SK-N-SH (cell line): ENCODE measurements at regions not wholly inside any gene's neighbourhood (a gene's known extent, or its start where the extent isn't known, plus 50 kb on each side); places are given as distances from the start of the nearest gene placed in this dataset.

ENCODE experiments used
- CTCF ChIA-PET: fragments of 300-600, 350-600 bp; formaldehyde crosslinking; extraction: SDS; loops from one replicate; lab custom pipeline; 2021; lab: Yijun Ruan, JAX
- POLR2A ChIA-PET: fragments of 350-600 bp; sonication (Branson Sonifier 250); formaldehyde crosslinking; extraction: SDS; loops from one replicate; lab custom pipeline; 2020; ENCODE audit warnings: antibody characterized with exemption, inconsistent platforms; lab: Yijun Ruan, JAX
- DNase-seq: peaks from one replicate; pipeline ENCODE4 v3.0.0; 2012
- H2AFZ ChIP-seq: fragments of 200-600 bp; sonication (generic); 2 replicates; pipeline ENCODE4 v1.8.1; 2016; ENCODE audit warnings: antibody characterized with exemption, mild to moderate bottlenecking, low read depth
- H3F3A ChIP-seq: fragments of 200-600 bp; sonication (generic); replicated peaks from 2 replicates; pipeline ENCODE3; 2016; ENCODE audit warnings: antibody characterized with exemption, mild to moderate bottlenecking; ENCODE audit not compliant: insufficient read depth
- H3K27ac ChIP-seq, 2 experiments: fragments of 200-500 bp in 1 of 2; fragments of 200-600 bp in 1 of 2; sonication (Bioruptor generic) in 1 of 2; sonication (generic), shearing (Covaris generic) in 1 of 2; 2 replicates each; pipeline versions ENCODE4 v1.5.1 to v1.6.1; 2014 to 2016; ENCODE audit warnings: low read depth in 2 of 2, inconsistent platforms in 1 of 2, low read length in 1 of 2, mild to moderate bottlenecking in 1 of 2, mixed read lengths in 1 of 2
- H3K27me3 ChIP-seq: fragments of 200-600 bp; sonication (generic), shearing (Covaris generic); 2 replicates; pipeline ENCODE4 v1.6.1; 2016; ENCODE audit warnings: mixed run types; ENCODE audit not compliant: insufficient read depth
- H3K36me3 ChIP-seq, 2 experiments: fragments of 200-500 bp in 1 of 2; fragments of 200-600 bp in 1 of 2; sonication (Bioruptor generic) in 1 of 2; sonication (generic) in 1 of 2; replicated peaks in 1 of 2; 2 replicates each; pipeline versions ENCODE3 to v1.5.1; 2014 to 2016; ENCODE audit warnings: low read length in 1 of 2, mild to moderate bottlenecking in 1 of 2; ENCODE audit not compliant: insufficient read depth in 2 of 2, control insufficient read depth in 1 of 2
- H3K4me1 ChIP-seq, 2 experiments: fragments of 200-500 bp in 1 of 2; fragments of 200-600 bp in 1 of 2; sonication (Bioruptor generic) in 1 of 2; sonication (generic), shearing (Covaris generic) in 1 of 2; 2 replicates each; pipeline versions ENCODE4 v1.5.1 to v1.6.1; 2014 to 2016; ENCODE audit warnings: low read depth in 1 of 2, low read length in 1 of 2, mixed run types in 1 of 2; ENCODE audit not compliant: insufficient read depth in 2 of 2, control insufficient read depth in 1 of 2
- H3K4me2 ChIP-seq: fragments of 200-600 bp; sonication (generic), shearing (Covaris generic); 2 replicates; pipeline ENCODE4 v1.6.1; 2017; ENCODE audit warnings: mixed run types
- H3K4me3 ChIP-seq, 2 experiments: fragments of 200-500 bp in 1 of 2; fragments of 200-600 bp in 1 of 2; sonication (Bioruptor generic) in 1 of 2; sonication (generic), shearing (Covaris generic) in 1 of 2; 2 replicates each; pipeline versions ENCODE4 v1.5.1 to v1.8.1; 2014 to 2016; ENCODE audit warnings: low read depth in 2 of 2, inconsistent platforms in 1 of 2, low read length in 1 of 2, mild to moderate bottlenecking in 1 of 2, mixed read lengths in 1 of 2, moderate library complexity in 1 of 2
- H3K79me2 ChIP-seq: fragments of 200-600 bp; sonication (generic); 2 replicates; pipeline ENCODE4 v1.8.1; 2017; ENCODE audit warnings: mild to moderate bottlenecking; ENCODE audit not compliant: insufficient read depth
- H3K9ac ChIP-seq: fragments of 200-600 bp; sonication (generic); 2 replicates; pipeline ENCODE4 v1.6.1; 2017; ENCODE audit warnings: mixed run types
- H3K9me2 ChIP-seq: fragments of 200-600 bp; sonication (generic); 2 replicates; pipeline ENCODE4 v1.6.1; 2017; ENCODE audit warnings: mixed run types
- H3K9me3 ChIP-seq: fragments of 200-600 bp; sonication (generic); 2 replicates; pipeline ENCODE4 v1.6.1; 2017; ENCODE audit warnings: mixed run types, mild to moderate bottlenecking, moderate library complexity
- H4K20me1 ChIP-seq: fragments of 200-600 bp; sonication (generic); 2 replicates; pipeline ENCODE4 v1.6.1; 2017; ENCODE audit warnings: mild to moderate bottlenecking, mixed run types; ENCODE audit not compliant: insufficient read depth
- CTCF ChIP-seq: fragments of 200-600 bp; sonication (generic); IDR thresholded peaks from 2 replicates; pipeline ENCODE4 v1.6.1; 2017; ENCODE audit warnings: antibody characterized with exemption, mild to moderate bottlenecking, moderate library complexity
- EP300 ChIP-seq, 2 experiments: IDR thresholded peaks; 2 replicates each; pipeline versions ENCODE4 v1.4.0 to v1.6.1; 2012; ENCODE audit warnings: borderline replicate concordance in 1 of 2, low read depth in 1 of 2, low read length in 1 of 2
- EZH2phosphoT487 ChIP-seq: fragments of 200-600 bp; sonication (generic); IDR thresholded peaks from 2 replicates; pipeline ENCODE4 v1.6.1; 2017; ENCODE audit warnings: low read depth, mixed run types, mild to moderate bottlenecking, antibody characterized with exemption, moderate library complexity, borderline replicate concordance
- GATA2 ChIP-seq: sonication (generic); formaldehyde crosslinking; IDR thresholded peaks from 2 replicates; pipeline ENCODE4 v1.5.0; 2020; ENCODE audit warnings: mild to moderate bottlenecking, missing genetic modification reagents
- MEF2A ChIP-seq: IDR thresholded peaks from 2 replicates; pipeline ENCODE4 v1.4.0; 2012; ENCODE audit warnings: low read depth, borderline replicate concordance
- SIN3A ChIP-seq: IDR thresholded peaks from 2 replicates; pipeline ENCODE4 v1.6.1; 2012; ENCODE audit warnings: low read depth, mild to moderate bottlenecking, low read length, moderate library complexity, borderline replicate concordance
- SMC3 ChIP-seq: IDR thresholded peaks from 2 replicates; pipeline ENCODE4 v1.6.1; 2012; ENCODE audit warnings: low read depth, low read length, improper control_type of control experiment
- TCF12 ChIP-seq: IDR thresholded peaks from 2 replicates; pipeline ENCODE4 v1.4.0; 2012
- YY1 ChIP-seq: IDR thresholded peaks from 2 replicates; pipeline ENCODE4 v1.4.0; 2012; ENCODE audit warnings: low read depth, mild to moderate bottlenecking
- ZBTB33 ChIP-seq: IDR thresholded peaks from 2 replicates; pipeline ENCODE4 v1.4.0; 2012; ENCODE audit warnings: low read depth, borderline replicate concordance
- WGBS: methylation state at CpG from one replicate; pipeline ENCODE4 v1.1.6; 2017; ENCODE audit warnings: low lambda C conversion rate; 5-methylcytosine and 5-hydroxymethylcytosine counted together

DNA sequence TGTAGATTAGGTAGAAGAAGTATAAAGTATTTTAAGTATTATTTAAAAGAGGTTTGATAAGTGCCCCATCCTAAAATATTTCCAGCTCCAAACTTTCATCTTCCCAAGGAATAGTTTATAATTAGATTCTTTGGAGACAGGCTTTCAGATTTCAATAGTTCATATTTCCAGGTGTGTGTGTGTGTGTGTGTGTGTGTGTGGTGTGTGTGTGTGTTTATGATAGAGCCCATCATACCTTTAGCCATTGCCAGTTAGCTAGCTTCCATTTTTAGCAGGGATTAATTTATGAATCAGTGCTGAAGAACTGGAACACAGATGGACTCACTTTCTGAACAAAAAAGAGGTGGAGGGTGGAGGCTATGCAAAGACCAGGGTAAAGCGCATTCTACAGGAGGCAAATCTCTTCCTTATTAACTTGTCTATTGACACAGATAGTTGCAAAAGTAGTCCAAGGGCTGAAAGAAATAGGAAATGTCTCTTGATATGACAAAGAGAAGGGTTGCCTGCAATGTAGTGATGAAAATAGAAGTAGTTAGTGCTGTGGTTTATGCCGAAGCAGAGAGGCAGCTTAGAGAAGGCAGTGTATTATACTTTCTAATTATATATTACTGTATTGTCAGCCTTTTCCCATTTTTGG lies 301.1 kb downstream of the MAN2A1 start:
- 89% methylated on average over 2 of the region's 2 CpGs for WGBS
- H2AFZ ChIP-seq, result no peak overlapping the region
- H3F3A ChIP-seq, result no peaks in the 10 kb centered on the region
- ChIA-PET POLR2A (no interaction called here), CTCF (interaction anchor here (1.5 kb wide), 1 partner anchor 8 kb away, joined by 3 read pairs; no protein-coding TSS in a partner anchor)
- H3K36me3 ChIP-seq, result no peaks in the 10 kb centered on the region
- H3K27ac ChIP-seq, result no peak overlapping the region
- H3K9me2 ChIP-seq, result no peaks in the 10 kb centered on the region
- no peaks in the 10 kb centered on the region for H3K79me2 ChIP-seq
- H3K9ac ChIP-seq, result no peak overlapping the region
- no peak overlapping the region for H3K4me2 ChIP-seq
- no peaks in the 10 kb centered on the region for H4K20me1 ChIP-seq
- H3K9me3 ChIP-seq, result no peaks in the 10 kb centered on the region
- no peak for TF ChIP-seq CTCF
- no peak for TF ChIP-seq SMC3
- H3K27me3 ChIP-seq, result no peaks in the 10 kb centered on the region
- H3K4me3 ChIP-seq, result no peak overlapping the region
- DNase-seq, result no peak
- peaks cover 0 to 3% of the 10 kb centered on the region in 2 experiments; a peak in 1 of 4 replicates for H3K4me1 ChIP-seq

DNA sequence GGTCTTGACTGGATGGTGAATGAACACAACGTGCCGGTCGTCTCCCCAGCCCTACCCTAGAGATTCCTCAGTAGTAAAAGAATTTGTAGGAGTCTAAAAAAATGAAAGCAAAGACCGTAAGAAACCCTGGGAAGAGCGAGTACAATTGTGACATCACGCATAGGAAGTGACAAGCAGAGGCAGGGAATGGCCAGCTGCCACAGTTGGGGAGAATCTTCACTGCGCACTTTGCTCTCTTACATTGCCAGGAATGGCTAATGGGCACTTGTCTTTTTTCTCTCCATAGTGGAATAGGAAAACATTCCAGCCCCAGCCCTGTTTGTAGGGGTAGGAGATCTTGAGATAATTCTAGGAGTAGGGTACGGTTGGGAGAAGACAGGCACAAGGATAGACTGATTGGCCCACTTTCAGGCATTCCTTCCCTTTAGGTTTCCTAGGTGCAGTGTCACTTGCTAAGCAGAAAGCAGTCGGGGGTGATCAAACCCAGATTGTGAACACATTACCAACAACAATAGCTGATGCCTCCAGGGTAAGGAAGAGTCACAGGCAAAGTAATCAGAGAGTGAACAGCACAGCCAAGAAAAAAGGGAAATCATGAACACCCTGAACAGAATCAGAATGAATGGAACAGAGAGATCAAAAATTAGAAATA lies 302.7 kb downstream of the MAN2A1 start:
- DNase-seq, result peak; percentile 7
- H3K36me3 ChIP-seq, result no peaks in the 10 kb centered on the region
- H3K4me2 ChIP-seq, result no peak overlapping the region
- peaks cover 0 to 3% of the 10 kb centered on the region in 2 experiments; a peak in 2 of 4 replicates for H3K4me1 ChIP-seq
- H3K4me3 ChIP-seq, result no peak overlapping the region
- H3K27me3 ChIP-seq, result no peaks in the 10 kb centered on the region
- TF ChIP-seq MEF2A, result no peak
- TF ChIP-seq TCF12, result no peak
- TF ChIP-seq SIN3A, result no peak
- TF ChIP-seq SMC3, result no peak
- no peak for TF ChIP-seq ZBTB33
- no peak for TF ChIP-seq EZH2phosphoT487
- no peak; the same call in 1 of the 2 replicates for TF ChIP-seq GATA2 (CRISPR knock-in tag)
- no peak for TF ChIP-seq YY1
- TF ChIP-seq EP300 (IDR thresholded peaks at IDR 0.05; ENCODE audit: borderline replicate concordance in 1 of 2, low read depth in 1 of 2, low read length in 1 of 2), result no peak
- POLR2A ChIA-PET, result interaction anchor here (0.7 kb wide), 1 partner anchor 49 kb away, joined by 3 read pairs; no protein-coding TSS in a partner anchor
- CTCF ChIA-PET, result no interaction called here
- H3K9me2 ChIP-seq, result no peaks in the 10 kb centered on the region
- WGBS, result 75% methylated on average over 9 of the region's 9 CpGs
- no peaks in the 10 kb centered on the region for H3F3A ChIP-seq
- no peak overlapping the region for H3K27ac ChIP-seq
- H4K20me1 ChIP-seq, result no peaks in the 10 kb centered on the region
- no peak overlapping the region for H3K9ac ChIP-seq
- no peaks in the 10 kb centered on the region for H3K9me3 ChIP-seq
- H3K79me2 ChIP-seq, result no peaks in the 10 kb centered on the region
- no peak overlapping the region for H2AFZ ChIP-seq
